ENCODE measurements at regions not wholly inside any gene's neighbourhood (a gene's known extent, or its start where the extent isn't known, plus 50 kb on each side); places are given as distances from the start of the nearest gene placed in this dataset.

GRCh38 chr6:100165442-100165841 lies 171.4 kb upstream of the MCHR2 start:
- TF ChIP-seq SPI1 (IDR thresholded peaks at IDR 0.05; ENCODE audit: borderline replicate concordance, insufficient read depth, low read depth, low read length) = no peak
- TF ChIP-seq SIN3A (IDR thresholded peaks at IDR 0.05; ENCODE audit: low read depth, low read length) = no peak
- TF ChIP-seq, protein P1, sequence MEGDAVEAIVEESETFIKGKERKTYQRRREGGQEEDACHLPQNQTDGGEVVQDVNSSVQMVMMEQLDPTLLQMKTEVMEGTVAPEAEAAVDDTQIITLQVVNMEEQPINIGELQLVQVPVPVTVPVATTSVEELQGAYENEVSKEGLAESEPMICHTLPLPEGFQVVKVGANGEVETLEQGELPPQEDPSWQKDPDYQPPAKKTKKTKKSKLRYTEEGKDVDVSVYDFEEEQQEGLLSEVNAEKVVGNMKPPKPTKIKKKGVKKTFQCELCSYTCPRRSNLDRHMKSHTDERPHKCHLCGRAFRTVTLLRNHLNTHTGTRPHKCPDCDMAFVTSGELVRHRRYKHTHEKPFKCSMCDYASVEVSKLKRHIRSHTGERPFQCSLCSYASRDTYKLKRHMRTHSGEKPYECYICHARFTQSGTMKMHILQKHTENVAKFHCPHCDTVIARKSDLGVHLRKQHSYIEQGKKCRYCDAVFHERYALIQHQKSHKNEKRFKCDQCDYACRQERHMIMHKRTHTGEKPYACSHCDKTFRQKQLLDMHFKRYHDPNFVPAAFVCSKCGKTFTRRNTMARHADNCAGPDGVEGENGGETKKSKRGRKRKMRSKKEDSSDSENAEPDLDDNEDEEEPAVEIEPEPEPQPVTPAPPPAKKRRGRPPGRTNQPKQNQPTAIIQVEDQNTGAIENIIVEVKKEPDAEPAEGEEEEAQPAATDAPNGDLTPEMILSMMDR (IDR thresholded peaks at IDR 0.05 in 2 of 3, conservative IDR thresholded peaks at IDR 0.05 in 1 of 3; ENCODE audit: control insufficient read depth in 2 of 3, extremely low read depth in 1 of 3, insufficient read depth in 1 of 3, low read depth in 3 of 3, low read length in 3 of 3) = no peak
- no peak for TF ChIP-seq CHD1 (IDR thresholded peaks at IDR 0.05; ENCODE audit: low read depth, low read length)
- TF ChIP-seq CEBPZ (IDR thresholded peaks at IDR 0.05; ENCODE audit: low read depth, low read length) = no peak
- TF ChIP-seq, protein P2, sequence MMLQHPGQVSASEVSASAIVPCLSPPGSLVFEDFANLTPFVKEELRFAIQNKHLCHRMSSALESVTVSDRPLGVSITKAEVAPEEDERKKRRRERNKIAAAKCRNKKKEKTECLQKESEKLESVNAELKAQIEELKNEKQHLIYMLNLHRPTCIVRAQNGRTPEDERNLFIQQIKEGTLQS (IDR thresholded peaks at IDR 0.05; ENCODE audit: borderline replicate concordance, extremely low read depth, low read depth, low read length) = no peak

All from GM12878 (cell line).